ENCODE measurements at regions not wholly inside any gene's neighbourhood (a gene's known extent, or its start where the extent isn't known, plus 50 kb on each side); places are given as distances from the start of the nearest gene placed in this dataset.

DNA sequence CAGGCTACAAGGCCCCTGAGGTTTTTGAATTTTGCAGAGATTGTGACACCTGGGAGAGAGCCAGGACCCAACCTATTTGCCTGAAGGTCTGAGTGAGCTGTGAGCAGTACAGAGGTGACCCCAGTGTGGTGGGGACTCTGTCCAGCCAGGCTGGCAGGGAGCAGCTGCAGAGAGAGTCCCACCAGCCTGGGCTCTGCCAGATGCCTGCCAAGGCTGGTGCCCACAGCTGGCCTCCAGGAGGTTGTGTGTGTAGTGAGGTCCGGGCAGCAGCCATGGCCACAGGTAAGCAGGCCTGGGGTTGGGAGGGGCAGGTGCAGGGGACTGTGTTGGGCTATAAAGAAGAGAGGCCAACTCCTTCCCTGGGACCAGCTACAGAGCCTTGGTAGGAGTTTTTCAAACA lies 144.8 kb downstream of the CRYBB2 start:
- DNase-seq, result peak in 3 of 10 donors; percentile 41 to 72 (median 57)
- intact Hi-C loops (cut with DNase I), result loop anchor here (5.0 to 10.0 kb wide), 2 partner anchors 83 to 411 kb away; no protein-coding TSS in a partner anchor

DNA sequence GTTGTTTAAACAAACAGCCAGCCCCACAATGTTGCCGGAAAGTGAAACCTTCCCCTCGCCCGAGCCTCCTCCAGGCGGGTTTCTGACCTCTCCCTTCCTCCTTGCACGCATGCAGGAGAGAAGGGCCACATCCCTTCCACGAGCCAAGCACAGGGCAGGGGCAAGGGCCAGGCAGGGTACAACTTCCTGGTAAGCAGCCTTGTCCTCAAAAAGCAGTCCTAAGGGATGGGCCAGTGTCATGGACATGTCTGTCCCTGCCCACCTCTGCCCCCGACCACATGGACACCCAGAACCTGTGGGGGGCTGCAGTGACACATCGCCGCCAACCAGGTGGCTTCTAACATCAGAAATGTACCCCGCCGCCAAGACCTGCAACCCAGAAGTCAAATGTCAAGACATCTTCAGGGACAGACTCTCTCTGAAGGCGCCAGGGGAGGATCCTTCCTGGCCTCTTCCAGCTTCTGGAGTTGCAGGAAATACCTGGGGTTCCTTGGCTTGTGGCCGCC lies 145.3 kb downstream of the CRYBB2 start:
- intact Hi-C loops (cut with DNase I), result loop anchor here (5.0 to 10.0 kb wide), 2 partner anchors 83 to 410 kb away; no protein-coding TSS in a partner anchor
- DNase-seq, result peak in 3 of 10 donors; percentile 57 to 81 (median 59)

DNA sequence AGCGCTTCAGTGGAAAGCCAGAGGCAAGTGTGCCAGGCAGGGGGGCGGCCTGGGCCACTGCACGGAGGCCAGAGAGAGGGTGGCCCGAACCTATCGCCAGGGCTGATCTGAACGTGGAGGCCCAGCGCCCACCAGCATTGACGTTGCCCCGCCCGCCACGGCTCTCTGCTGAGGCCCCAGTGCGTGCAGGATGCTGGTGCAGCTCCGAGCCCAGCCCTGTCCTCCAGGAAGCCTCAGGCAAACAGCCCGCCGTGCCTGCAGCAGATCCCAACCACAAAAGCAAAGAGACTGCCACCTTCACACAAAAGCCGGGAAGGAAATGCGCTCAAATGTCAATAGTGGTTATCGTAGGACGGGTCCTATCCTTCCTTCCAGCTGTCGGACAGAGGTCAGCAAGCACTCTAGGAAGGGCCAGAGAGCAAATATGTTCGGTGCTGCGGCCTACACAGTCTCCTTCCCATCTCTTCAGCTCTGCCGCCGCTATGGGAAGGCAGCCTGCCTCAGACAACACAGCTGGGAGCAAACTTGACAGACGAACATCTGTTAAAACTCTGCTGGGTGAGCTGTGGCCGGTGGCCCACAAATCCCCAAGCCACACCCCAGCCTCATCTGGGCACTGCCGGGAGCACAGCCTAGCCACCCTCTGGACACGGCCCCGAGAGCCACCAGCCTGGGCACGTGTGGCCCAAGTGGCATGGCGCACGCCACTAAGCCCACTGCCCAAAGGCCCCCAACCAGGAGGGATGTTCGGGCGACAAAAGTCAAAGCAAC lies 146.2 kb downstream of the CRYBB2 start:
- peak in 3 of 10 donors; percentile 63 to 79 (median 74) for DNase-seq

DNA sequence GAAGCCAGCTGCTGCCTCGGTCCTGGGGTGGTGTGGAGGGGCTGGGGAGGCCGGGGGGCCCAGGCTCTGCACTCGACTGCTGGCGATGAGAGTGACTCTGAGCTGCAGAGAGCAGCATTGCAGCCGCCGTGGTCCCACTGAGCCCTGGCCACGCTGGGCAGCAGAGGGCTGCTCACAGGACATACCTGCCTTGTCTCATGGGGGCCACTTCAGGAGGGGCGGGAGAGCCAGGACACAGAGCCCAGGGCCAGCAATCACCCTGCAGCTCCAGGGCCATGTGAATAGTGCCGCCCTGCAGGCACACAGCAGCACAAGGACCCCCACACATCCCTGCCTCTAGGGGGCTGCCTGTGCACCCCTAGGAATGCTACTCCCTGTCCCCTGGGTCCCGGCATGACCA lies 147.0 kb downstream of the CRYBB2 start:
- intact Hi-C loops (cut with DNase I), result loop anchor here (10.0 kb wide), 1 partner anchor 408 kb away; no protein-coding TSS in a partner anchor
- peak in 2 of 10 donors; percentile 63 to 69 for DNase-seq

More for the DNA sequence above, 146.2 kb downstream of the CRYBB2 start:
- intact Hi-C loops (cut with DNase I), result loop anchor here (10.0 kb wide), 1 partner anchor 409 kb away; no protein-coding TSS in a partner anchor

DNA sequence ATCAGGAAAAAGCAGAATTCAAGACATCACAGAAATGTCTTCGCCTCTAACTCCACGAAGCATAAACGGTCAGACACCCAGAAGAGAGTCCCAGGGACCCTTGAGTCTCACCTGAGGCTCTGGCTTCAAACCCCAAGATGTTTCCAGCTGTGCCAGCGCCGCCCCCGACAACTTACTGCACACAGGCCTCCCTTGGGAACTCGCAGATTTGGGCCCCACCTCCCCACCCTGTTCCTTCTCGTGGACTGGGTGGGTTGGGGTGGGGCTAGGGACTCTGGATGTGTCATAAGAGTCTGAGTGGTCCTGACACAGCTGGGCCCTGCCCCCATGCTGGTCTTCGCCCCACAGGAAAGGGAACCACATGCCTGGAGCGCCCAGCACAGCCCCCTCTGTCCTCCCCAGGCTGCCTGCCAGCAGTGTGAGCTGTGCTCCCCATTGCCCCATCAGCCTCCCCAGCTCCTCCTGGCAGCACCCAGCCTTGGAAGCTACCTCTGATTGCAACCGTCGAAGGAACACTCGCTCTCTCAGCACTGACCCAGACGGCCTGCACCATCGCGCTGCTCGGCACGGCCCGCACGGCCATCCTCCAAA lies 147.5 kb downstream of the CRYBB2 start:
- intact Hi-C loops (cut with DNase I), result loop anchor here (10.0 kb wide), 1 partner anchor 408 kb away; no protein-coding TSS in a partner anchor
- DNase-seq, result peak in 1 of 10 donors; percentile 71

DNA sequence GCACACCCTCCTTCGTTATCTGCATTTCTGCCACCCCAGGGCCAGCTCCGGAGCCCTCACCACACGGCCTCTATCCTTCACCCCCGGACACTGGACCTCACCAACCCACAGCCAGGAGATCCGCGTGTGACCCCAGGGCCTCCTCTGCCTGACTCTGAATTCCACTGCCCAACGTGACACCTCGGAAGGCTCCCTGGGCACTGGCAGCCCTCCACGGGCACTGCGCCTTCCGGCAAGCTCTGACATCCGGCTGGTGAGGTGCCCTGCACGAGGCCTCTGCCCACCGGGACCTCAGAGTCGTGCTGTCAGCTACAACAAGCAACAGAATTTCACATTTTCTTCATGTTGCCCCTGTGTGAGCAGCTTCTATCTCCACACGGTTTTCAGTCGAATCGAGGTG lies 148.3 kb downstream of the CRYBB2 start:
- intact Hi-C loops (cut with DNase I), result loop anchor here (10.0 kb wide), 1 partner anchor 407 kb away; no protein-coding TSS in a partner anchor
- peak in 1 of 10 donors; percentile 61 for DNase-seq

DNA sequence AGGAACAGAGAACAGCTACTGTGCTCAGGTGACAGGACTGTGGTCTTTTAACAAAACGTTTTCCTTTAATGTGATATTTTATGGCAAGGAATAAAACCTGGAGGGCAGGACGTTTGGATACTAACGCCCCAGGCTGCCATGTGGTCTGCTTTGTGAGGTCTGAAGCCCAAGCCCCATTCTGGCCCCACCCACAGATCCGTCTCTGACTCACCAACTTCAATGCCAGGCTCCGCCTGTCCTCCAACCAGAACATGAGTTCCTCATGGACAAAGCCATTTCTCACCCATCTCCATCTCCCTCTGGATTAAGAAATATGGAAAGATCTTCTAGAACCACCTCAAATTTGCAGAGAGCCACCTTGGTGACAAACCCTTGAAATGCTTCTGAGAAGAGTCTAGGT lies 148.8 kb downstream of the CRYBB2 start:
- peak in 1 of 10 donors; percentile 70 for DNase-seq
- intact Hi-C loops (cut with DNase I), result loop anchor here (10.0 kb wide), 1 partner anchor 407 kb away; no protein-coding TSS in a partner anchor

DNA sequence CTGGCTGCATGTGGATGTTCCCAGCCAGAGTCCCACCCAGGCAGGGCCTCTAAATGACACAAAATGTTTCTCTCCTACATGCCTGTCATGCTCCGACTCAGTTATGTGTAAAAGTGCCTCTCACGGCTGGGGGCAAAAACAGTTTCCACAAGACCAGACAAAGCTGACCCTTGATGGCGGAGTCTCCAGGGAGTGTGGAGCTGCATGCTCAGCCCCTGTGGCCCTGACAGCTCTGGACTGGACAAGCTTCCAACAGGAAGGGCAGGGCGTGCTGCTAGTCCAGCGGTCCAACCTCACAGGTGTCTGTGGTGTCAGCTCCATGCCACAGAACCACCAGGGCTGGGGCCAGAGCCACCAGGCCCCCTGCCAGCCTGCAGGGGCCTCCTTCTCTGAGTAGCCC lies 149.6 kb downstream of the CRYBB2 start:
- intact Hi-C loops (cut with DNase I), result loop anchor here (10.0 kb wide), 1 partner anchor 406 kb away; no protein-coding TSS in a partner anchor

DNA sequence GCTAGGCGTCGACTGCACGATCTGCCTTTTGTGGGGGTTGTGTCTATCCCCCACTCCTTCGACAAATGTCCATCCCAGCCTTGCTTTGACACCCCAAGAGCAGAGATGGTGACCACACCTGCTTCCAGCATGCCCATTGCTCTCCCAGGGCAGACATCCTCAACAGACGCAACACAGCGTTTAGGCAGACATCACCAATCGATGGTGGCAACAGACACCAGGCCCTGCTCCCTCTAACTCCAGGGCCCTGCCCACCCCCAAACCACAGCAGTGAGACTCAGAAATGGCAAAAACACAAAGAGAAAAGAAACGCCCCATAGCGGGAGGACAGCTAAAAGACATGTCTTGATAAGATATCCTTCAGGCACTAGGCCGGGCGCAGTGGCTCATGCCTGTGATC lies 150.9 kb downstream of the CRYBB2 start:
- no peak for DNase-seq
- intact Hi-C loops (cut with DNase I), result no loop called here

More for the DNA sequence above, 149.6 kb downstream of the CRYBB2 start:
- DNase-seq, result no peak

DNA sequence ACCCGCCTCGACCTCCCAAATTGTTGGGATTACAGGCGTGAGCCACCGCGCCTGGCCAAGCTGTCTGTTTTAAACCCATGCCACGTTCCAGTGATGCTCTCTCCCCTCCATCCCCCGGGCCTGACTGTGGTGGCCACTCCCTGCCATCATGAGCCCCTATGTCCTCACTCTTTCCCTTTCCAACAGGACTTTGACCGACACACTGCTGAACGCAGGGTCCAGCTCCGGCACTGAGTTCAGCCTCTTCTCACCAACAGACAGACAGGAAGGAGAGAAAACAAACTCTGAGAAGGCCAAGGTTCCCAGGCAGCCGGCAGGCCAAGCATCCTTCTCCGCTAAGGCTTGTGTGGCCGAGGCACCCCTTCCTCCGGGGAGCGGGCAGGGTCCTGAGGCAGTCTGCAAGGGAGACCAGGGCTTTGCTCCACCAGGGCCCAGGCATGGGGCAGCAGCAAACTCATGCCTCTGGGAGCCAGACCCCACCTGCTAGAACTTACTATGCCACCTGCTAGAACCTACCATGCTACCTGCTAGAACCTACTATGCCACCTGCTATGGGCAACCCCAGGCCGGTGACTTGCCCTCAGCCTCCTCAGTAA lies 152.7 kb downstream of the CRYBB2 start:
- intact Hi-C loops (cut with DNase I), result no loop called here

DNA sequence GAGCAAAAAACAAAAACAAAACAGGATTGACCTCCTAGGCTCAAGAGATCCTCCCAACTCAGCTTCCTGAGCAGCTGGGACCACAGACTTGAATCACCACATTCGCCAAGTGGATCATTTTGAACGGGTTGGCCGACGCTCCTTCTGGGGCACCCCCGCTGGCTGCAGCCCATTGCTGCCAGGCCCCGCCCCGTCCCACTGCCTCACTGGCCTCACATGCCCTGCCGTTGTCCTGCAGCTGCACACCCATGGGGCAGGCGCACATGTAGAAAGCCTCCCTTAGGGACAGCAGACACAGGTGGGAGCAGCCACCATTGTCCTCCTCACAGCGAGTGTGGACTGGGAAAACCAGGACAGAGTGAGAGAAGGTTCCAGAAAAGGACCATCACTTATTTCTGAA lies 154.5 kb downstream of the CRYBB2 start:
- intact Hi-C loops (cut with DNase I), result no loop called here
- DNase-seq, result no peak

More for the DNA sequence above, 152.7 kb downstream of the CRYBB2 start:
- peak in 1 of 10 donors; percentile 80 for DNase-seq

DNA sequence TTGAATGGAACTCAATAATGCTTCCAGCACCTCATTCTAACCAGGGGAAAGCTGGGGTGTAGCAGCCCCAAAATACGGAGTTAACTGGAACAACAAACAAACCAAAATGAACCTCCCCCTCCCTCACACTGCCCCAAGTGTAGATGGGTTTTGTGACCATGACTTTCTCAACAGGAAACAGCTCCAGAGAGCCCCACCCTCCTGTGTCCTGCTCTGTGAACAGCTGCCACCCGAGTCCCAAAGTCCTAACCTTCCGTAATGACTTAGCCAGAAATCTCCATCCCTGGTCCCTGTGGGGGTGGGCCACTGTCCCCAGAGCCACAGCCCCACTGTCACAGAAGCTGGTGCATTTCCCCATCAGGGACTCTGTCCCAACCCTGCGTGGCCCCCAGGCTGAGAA lies 155.4 kb downstream of the CRYBB2 start:
- no peak for DNase-seq
- intact Hi-C loops (cut with DNase I), result no loop called here

DNA sequence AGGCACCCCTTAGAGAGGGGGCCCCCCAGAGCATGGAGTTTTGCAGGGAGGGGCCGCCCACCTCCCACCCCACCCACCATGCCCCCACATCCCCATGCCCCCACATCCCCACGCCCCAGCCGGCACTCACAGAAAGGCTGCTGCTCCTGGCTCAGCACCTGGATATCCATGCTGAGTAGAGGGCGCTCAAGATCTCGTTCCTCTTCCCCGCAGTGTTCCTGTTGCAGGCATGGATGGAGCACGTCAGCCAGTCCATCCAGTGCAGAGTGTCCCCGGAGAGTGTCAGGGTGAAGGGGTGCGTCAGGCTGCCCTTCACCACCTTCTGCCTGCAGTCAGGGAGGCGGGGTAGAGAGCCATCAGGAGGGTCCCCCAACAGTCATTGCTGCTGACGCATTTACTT lies 156.2 kb downstream of the CRYBB2 start:
- intact Hi-C loops (cut with DNase I), result no loop called here
- DNase-seq, result no peak

DNA sequence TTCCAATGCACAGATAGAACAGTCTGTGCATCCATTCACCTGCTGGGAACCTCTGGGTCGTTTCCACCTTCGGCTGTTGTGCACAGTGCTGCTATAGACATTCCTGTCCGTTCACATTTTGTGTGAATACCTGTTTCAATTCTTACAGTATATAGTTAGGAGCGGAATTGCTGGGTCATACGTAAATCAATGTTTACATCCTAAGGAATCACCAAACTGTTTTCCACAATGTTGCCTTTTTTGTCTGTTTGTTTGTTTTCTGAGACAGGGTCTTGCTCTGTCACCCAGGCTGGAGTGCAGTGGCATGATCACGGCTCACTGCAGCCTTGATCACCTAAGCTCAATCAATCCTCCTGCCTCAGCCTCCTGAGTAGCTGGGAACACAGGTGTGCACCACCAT lies 158.3 kb downstream of the CRYBB2 start:
- intact Hi-C loops (cut with DNase I), result no loop called here
- no peak for DNase-seq

DNA sequence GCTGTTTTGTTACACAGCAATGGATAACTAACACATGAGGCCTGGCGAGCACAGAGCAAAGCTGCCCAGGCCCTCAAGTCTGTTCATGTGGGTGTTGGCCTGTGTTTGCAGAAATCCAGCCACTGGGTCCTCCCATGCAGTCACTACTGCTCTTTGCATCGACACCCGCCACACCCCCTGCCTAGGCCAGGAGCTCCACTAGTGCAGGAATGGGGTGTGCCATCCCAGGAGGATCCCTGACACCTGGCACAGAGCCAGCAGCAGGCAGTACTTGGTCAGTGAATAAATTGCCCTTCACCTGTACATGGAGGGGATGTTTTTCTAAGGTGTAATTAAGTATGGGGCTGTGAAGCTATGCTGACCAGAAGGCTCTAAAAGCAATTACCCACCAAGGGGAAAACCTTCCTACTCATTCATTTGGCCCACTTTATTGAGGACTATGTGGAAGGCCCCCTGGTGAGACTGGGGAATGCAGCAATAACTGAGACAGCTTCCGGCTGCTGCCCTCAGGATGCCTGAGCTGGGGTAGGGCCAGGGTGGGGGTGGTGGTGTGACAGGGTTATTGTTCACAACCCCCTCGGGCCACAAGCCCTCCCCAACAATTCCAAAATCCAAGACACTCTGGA lies 160.8 kb downstream of the CRYBB2 start:
- DNase-seq, result peak in 1 of 10 donors; percentile 70
- intact Hi-C loops (cut with DNase I), result no loop called here

DNA sequence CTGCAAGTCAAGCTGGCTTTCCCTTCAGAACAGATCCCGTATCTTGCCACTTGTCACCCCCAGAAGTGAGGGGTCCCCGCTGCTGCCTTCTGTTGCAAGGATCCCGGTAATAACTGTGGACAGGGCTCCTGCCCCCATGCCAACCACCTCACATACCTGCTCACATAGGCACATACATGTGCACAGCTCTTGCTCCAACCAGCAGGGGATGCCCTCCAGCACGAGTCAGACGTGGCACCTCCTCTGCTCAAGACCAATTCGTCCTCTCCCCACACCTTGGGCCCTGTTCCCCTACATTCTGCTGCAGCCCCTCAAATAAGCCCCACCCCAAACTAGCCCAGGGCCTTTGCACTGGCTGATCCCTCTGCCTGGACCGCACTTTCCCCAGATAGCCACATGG lies 163.3 kb downstream of the CRYBB2 start:
- no peak for DNase-seq
- intact Hi-C loops (cut with DNase I), result no loop called here

DNA sequence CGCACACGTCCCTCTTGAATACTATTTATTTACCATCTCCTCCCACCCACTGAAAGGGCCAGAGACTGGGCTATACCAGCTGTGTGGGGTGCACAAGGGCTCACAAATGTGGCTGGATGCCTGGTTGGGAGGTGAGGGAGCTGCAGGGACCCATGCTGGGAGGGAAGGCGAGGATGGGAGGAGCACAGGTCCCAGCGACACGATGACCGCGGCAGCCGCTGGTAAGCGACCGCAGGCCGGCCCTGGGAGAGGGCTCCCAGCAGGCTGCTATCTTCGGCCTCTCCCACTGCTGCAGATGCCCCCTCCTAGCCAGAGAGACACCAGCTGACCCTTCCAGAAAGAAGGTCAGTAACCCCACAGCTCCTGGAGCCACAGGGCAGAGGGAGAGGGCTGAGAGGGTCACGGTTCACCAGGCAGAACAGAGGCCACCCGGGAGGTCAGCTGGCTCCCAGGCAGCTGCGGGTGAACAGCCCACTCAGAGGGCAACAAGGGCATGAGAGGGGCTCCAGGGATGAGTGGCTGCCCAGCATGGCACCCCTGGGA lies 163.9 kb downstream of the CRYBB2 start:
- intact Hi-C loops (cut with DNase I), result no loop called here
- peak in 1 of 10 donors; percentile 56 for DNase-seq

DNA sequence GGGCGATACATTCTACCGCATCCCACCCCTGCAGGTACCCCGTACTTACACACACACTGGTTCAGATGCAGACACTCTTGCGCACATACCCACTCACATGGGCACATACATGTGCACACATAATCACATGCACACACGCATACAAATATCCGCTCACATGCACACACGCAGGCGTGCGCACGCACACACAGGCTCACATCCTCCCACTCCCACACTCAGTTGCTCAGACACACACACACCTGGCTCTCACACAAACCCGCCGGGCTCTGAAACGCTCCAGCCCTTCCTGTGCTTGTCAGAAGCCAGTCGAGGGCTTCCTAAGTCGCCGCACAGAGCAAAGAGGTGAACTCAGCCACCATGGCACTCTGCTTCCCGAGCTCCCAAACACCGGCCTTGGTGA lies 164.5 kb downstream of the CRYBB2 start:
- peak in 1 of 10 donors; percentile 78 for DNase-seq
- intact Hi-C loops (cut with DNase I), result no loop called here

DNA sequence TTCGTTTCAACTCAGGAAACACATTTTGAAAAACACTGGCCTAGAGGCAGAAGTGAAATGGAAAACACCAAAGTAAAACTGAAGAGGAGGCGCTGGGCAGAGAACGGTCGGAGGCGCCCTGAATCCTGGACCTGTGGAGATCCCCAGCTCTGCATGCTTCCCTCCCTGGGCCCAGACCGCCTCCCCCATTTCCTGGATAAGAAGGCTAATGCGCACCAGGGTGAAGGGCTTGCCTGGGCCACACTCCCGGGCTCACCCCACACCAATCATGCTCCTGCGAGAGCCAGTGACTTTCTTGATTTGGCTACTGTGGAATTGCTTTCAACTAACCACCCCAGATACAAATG lies 167.1 kb downstream of the CRYBB2 start:
- no peak for DNase-seq
- intact Hi-C loops (cut with DNase I), result no loop called here

DNA sequence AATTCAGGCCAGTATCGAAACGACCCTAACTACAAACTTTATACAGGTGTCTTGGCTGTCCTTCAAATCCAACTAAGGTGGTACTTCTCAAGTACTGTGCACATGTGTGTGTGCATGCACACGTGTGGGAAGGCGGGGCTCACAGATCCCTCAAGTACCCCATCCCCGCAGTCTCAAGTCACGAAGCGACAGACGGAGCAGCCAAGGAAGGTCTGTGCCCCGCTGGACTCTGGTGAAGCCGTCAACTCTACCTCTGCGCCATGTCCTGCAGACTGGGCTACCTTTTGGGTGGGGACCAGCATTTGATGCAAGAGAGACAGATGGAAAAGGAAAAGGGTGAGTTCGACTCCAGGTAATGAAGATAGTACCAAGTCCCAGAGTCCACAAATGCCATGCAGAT lies 169.0 kb downstream of the CRYBB2 start:
- intact Hi-C loops (cut with DNase I), result no loop called here
- peak in 1 of 10 donors; percentile 57 for DNase-seq

Data from posterior cingulate gyrus (tissue), 11 donors.